SK-MEL-5 (cell line): ENCODE measurements at regions not wholly inside any gene's neighbourhood (a gene's known extent, or its start where the extent isn't known, plus 50 kb on each side); places are given as distances from the start of the nearest gene placed in this dataset.
A peak's percentile ranks its signal among the peaks of the same experiment; 100 is the strongest.

Experiments
- DNase-seq: peaks from one replicate; pipeline ENCODE4 v3.0.0-alpha.2; 2016; ENCODE audit warnings: low read depth, low spot score
- in situ Hi-C: cut with HindIII; loops from 2 replicates; pipeline ENCODE4 v1.10.0; 2016; ENCODE audit warnings: low sequenced_read_pairs, high pct_unique_total_duplicates, low pct_unique_long_range_greater_than_20kb

DNA sequence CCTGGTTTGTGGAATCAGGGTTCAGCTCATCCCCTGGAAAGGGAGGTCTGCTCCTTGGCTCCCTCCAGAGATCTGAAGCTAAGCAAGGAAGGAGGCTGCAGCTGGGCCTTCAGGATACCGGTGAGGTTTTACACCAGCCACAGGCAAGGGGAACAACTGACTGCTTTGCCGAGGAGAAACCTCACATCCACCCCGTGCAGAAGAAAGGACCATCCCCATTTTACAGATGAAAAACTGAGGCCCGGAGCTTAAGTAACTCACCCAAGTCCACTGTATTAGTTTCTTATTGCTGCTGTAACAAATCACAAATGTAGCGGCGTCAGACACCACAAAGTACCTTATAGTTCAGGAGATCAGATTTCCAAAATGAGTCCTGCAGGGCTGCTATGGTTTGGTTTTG, 173.7 kb downstream of the MN1 start:
- in situ Hi-C loops: no loop called here
- no peak for DNase-seq

DNA sequence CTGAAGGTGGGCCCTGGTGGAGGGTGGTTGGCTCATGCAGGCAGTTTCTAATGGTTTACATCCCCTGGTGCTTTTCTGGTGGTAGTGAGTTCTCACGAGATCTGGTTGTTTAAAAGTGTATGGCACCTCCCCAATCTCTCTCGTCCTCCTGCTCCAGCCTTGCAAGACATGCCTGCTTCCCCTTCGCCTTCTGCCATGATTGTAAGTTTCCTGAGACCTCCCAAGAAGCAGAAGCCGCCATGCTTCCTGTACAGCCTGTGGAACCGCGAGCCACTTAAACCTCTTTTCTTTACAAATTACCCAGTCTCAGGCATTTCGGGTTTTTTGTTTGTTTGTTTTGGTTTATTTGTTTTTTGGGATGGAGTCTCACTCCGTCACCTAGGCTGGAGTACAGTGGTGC, 173.2 kb downstream of the MN1 start:
- in situ Hi-C loops: no loop called here
- no peak for DNase-seq

- in situ Hi-C loops: no loop called here
- DNase-seq: no peak
Observed at GRCh38 chr22:27628891-27629631, 172.5 kb downstream of the MN1 start.

- in situ Hi-C loops: no loop called here
- no peak for DNase-seq
Observed at GRCh38 chr22:27629908-27630673, 171.5 kb downstream of the MN1 start.

- DNase-seq: no peak
- in situ Hi-C loops: no loop called here
Observed at GRCh38 chr22:27630754-27631153, 170.8 kb downstream of the MN1 start.

- in situ Hi-C loops: no loop called here
- no peak for DNase-seq
Observed at GRCh38 chr22:27631641-27632040, 169.9 kb downstream of the MN1 start.

DNA sequence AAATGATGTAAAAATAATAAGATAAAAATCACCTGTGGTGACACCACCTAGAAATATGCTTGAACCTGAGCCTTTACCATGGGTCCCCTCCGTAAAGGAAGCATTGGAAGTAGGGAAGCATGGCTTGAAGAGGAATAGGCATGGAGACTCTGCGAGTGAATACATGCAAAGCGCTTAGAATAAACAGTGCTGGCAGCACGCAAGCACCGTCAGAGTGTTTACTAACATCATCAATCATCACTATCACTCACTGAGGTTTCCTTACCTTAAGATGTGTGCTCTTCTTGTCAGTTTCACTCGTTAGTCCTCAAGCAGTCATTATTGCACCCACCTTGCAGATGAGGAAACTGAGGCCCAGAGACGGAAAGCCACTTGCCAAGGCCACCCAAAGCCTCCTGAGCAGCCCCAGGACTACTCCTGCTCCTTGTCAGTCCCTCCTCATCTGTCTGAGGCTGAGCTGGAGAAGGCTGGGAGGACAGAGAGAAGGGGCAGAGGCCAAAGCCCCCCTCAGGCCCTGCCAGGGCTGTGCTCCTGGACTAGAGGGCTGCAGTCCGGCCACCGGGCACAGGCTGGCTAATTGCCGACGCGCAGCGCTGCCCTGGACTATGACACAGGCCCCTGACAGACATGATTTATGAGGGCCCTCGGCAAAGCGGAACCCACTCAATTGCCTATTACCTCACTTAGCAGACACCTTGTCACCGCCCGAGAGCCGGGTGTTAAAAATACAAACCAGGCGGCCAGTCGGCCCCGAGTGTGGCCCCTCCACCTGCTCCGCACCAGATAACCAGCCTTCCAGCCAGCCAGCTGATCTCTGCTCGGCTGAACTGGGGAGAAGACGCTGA, 168.9 kb downstream of the MN1 start:
- DNase-seq: no peak
- in situ Hi-C loops: no loop called here

- no peak for DNase-seq
- in situ Hi-C loops: no loop called here
Observed at GRCh38 chr22:27633296-27633871, 168.2 kb downstream of the MN1 start.

DNA sequence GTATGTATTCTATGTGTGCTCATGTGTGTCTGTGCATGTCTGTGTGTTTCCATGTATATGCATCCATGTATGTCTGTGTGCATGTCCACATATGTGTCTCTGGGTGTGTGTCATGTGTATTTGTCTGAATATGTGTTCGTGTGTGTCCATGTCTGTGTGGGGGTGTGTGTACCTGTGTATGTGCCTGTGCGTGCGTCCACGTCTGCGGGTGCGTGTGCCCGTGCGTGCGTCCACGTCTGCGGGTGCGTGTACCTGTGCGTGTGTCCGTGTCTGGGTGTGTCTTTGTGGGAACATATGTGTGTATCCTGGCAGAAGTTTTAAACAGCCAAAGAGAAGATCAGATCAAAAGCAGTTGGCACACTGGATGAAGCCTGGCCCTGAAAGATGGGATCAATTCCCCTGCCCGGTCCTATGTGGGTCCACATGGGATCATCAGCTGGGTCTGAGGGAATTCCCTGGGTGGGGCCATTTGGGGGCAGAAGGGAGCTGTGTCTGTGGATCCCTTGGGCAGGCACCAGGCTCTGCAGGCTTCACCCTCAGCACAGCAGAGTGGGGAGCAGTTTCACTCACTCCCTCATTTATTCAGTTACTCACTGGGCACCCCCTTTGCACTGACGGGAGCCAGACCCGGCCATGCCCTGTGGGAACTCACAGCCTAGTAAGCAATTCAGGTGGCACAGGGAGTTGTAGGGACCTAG, 167.4 kb downstream of the MN1 start:
- DNase-seq: peak; percentile 11
- in situ Hi-C loops: no loop called here

DNA sequence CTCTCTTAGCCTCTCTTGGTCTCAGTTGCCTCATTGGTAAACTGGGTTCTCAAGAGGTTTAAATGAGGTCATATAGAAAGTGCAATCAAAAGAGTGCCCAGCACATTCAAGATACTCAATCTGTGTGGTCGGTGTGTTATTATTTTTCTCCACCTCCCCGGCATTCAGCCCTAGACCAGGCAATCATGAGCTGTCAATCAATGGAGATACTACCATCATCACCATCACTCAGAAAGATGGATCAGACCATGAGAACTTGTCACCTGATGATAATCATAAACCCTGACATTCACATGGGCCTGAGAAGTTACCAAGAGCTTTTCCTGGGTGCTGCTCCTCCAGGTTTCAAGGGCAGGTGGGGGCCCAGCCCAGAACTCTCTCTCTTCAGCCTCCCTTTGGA, 166.1 kb downstream of the MN1 start:
- in situ Hi-C loops: no loop called here

GRCh38 chr22:27635852-27636251, 165.7 kb downstream of the MN1 start:
- in situ Hi-C loops: no loop called here
- no peak for DNase-seq

More for the DNA sequence above, 166.1 kb downstream of the MN1 start:
- no peak for DNase-seq

GRCh38 chr22:27636716-27637508, 164.6 kb downstream of the MN1 start:
- in situ Hi-C loops: no loop called here
- no peak for DNase-seq

DNA sequence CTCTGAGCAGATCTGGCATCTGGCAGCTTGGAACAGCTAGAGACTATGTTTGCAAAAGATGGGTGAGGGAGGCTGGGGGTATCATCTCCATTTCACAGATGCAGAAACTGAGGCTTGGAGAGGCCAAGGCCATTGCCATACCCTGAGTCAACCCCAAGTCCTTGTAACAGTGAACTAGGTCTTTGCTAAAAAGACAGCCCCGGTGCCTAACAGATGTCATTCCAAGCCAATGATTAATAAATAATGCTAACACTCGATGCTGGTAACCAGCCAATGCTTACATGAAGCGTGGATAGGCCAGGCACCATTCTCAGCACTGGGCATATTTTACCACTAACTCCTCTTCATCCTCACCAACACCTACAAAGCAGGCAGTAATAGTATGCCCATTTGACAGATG, 164.0 kb downstream of the MN1 start:
- in situ Hi-C loops: no loop called here
- no peak for DNase-seq

- in situ Hi-C loops: no loop called here
Observed at GRCh38 chr22:27638329-27639233, 163.0 kb downstream of the MN1 start.

DNA sequence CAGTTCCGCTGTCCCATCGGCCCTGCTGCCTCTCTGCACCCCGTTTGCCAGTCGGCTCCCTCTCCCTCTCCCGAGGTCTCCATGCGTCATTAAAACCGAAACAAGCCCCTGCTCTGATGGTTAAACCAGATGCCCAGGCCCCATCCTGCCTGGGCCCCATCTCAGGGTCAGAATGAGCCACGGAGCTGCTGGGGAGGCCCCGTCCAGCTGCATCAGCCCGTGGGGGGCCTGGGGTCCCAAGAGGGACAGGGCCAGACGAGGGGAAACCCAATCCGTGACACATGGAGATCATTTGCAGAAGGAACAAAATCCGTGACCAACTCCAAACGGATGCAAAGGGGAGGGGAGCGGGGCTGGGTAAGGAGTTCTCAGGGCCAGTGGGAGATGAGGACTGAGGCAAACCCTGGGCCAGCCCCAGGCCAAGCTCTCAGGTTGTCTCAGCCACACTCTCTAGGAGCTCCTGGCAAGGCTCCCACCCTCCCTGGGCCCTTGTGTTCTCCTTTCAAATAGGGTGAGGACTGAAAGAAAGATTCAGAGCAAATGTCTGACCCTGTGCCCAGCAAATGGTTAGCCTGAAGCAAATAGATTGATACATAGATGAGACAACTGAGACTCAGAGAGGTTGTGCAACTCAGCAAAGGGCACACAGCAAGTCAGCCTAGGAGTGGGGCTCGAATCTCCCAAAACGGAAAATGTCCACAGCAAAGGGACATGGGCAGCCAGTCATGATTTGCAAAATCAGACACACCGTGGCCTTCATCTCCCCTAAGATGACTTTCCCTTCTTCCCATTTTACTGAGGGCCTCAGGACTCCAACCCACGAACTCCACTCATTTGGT, 162.1 kb downstream of the MN1 start:
- no peak for DNase-seq
- in situ Hi-C loops: no loop called here

More at GRCh38 chr22:27638329-27639233, 163.0 kb downstream of the MN1 start:
- DNase-seq: no peak
